Brain pericyte (primary cell): ENCODE measurements at regions not wholly inside any gene's neighbourhood (a gene's known extent, or its start where the extent isn't known, plus 50 kb on each side); places are given as distances from the start of the nearest gene placed in this dataset.
"Not testable (repeated sequence)": the region's sequence is repeated elsewhere in the genome, so short reads cannot be mapped to it uniquely, and the experiment has no call there.

Experiments
- DNase-seq: peaks from one replicate; pipeline ENCODE4 v3.0.0-alpha.2; 2012; ENCODE audit warnings: low read depth, low spot score

GRCh38 chr9:20240498-20240897 is 381.8 kb downstream of the MLLT3 start:
- no peak for DNase-seq

GRCh38 chr9:20238921-20239320 is 383.4 kb downstream of the MLLT3 start:
- DNase-seq = no peak

- DNase-seq = no peak
These were observed 384.6 kb downstream of the MLLT3 start for GRCh38 chr9:20237686-20238085.

DNA sequence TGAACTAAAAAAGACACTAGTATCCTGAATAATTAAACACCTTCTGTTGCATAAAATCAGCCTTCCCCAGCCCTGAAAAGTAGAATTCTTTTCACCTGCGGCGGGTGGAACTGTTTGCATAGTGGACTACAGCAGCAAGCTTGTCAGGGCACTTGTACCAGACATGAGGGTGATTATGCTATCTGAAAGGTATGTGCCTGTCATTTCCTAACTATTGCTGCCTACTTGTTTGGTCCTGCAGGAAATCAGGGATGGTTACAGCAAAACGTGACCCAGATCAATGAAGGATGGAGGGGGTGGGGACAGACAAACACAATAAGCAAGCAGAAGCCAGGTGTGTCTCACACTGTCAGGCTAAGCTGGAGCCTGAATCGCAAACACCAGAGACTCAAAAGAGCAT is 385.6 kb downstream of the MLLT3 start:
- DNase-seq = no peak

GRCh38 chr9:20235206-20235605 is 387.1 kb downstream of the MLLT3 start:
- DNase-seq = not testable (repeated sequence)

DNA sequence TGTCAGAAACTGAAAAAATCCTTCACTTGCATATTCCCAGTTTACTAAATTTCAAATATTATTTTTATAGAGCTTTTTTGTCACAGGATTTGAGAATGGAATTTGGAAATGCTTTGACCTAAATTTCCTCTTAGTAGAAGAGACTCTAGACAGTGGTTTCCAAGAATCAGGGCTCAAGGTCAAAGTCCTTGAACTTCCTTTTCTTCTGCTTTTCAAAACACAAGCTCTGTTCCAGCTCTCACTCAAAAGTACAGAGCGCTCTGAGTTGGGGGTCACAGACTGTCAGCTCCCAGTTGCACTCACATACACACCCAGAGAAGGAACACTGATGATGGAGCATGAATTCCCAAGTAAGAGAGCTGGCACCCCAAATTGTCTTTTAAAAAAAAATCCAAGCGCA is 394.2 kb downstream of the MLLT3 start:
- no peak for DNase-seq

- no peak for DNase-seq
These were observed 395.0 kb downstream of the MLLT3 start for GRCh38 chr9:20227166-20227874.

DNA sequence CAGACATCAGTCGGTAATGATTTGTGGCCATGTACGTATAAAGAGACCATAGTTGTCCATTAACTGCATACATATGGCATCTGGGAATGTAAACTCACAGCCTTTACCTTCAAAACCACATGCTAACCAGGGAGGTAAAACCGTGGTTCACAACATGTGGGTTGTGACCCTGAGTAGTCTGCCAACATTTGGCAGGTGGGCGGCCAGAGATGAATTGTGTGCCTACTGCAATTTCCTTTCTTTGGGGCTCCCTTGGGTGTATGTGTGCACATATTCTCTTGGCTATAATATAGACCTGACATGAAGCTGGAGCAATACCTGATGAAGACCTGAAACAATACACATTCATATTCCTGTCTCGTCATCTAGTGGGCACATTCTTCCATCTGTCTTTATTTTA is 396.0 kb downstream of the MLLT3 start:
- DNase-seq = no peak

DNA sequence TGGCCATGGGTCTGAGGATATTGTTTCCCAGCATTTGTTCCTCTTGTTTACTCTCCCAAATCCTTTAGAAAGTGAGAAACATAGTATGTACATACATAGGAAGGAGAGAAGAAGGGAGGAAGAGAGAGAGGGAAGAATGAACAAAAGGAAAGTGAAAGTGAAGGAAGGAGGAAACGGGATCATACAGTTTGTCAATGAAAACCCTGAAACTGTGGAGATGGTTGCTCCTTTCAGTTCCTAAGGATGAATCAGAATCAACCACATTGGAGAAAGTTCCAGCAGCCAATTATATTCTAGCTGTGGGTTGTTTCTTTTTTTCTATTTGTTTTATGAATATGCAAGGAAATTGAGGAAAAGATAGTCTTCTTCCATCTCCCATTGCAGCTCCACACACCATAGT is 396.5 kb downstream of the MLLT3 start:
- no peak for DNase-seq

DNA sequence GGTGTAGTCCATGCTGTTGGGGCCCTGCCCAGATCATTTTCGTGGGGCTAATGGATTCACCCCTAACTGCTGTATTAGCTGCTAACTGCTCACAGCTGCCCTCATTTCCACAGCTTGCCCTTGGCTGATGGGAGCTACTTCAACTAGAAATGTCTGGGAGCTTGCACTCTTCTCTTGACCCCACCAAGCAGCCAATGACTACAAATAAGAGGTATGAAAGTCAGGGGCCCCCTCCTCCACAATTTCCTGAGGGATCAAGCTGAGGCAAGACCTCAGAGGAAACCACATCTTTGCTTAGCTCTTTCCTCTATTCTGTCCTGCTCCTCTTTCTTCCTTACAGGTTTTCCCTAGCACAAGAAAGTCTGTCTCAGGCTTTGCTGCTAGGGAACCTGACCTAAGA is 397.5 kb downstream of the MLLT3 start:
- DNase-seq = no peak

DNA sequence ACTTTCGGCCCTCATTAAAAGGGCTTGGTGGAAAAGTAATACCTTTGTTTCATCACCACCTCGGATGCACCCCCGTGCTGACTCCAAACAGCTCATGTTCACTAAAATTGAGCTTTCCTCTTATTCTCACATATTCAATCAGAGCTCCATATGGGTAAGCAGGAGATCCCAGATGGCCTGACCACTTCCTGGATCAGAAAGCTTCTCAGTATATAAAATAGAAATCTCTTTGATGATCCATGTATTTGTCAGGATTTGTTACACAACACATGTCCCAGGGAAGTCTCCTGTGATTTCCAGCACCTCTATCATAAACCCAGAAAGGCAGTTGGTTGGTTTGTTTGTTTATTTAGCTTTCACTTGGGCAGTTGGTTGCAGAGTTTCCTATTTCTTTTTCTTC is 402.0 kb downstream of the MLLT3 start:
- no peak for DNase-seq

DNA sequence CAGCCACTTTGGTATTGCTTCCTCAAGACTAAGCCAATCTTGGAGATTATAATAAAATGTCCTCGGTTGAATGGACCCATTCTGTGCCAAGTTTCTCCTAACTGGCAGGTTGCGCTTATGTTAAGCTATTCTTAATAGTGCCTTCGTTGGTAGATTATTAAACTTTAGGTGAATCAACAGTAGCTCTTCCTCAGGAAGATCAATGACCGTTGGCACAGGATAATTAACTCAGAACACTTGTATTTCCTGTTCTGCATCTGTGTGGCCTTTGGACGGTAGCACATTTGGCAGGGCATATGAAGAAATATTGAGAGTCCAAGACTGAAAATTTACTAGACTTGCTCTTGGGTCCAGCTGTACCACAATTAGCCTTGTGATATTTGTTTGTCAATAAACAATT is 402.9 kb downstream of the MLLT3 start:
- DNase-seq = no peak

- DNase-seq = no peak
These were observed 404.7 kb downstream of the MLLT3 start for GRCh38 chr9:20217596-20217995.

DNA sequence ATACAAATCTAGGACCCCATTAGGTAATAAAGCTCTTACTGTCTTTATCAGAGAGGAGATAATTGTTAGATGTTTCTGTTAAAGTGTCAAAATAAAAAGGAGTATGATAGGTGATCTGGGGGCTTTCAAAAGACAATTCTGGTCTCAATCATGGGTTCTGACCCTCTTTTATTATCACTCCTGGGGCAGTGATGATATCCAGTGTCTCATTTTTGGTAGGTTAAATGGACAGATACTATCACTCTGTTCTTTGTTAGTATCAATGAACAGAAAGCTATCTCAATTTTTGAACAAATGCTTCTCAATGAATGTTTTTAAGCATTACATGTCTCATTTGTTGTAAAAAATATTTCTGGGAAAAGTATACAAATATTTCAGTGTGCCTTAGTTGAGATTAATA is 405.9 kb downstream of the MLLT3 start:
- no peak for DNase-seq

GRCh38 chr9:20215552-20215951 is 406.7 kb downstream of the MLLT3 start:
- DNase-seq = no peak

DNA sequence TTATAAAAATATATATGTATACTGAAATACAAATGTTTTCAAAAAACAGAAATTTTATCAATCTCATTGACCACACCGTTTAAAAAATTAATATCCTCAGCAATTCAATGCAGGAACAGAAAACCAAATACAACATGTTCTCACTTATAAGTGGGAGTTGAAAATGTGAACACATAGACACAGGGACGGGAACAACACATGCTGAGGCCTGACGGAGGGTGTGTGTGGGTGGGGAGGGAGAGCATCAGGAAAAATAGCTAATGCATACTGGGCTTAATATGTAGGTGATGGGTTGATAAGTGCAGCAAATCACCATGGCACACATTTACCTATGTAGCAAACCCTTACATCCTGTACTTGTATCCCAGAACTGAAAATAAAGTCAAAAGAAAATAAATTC is 409.5 kb downstream of the MLLT3 start:
- DNase-seq = no peak

- DNase-seq = no peak
These were observed 412.6 kb downstream of the MLLT3 start for GRCh38 chr9:20209391-20210340.

GRCh38 chr9:20208961-20209371 is 413.3 kb downstream of the MLLT3 start:
- DNase-seq = no peak

GRCh38 chr9:20208226-20208625 is 414.1 kb downstream of the MLLT3 start:
- DNase-seq = no peak

DNA sequence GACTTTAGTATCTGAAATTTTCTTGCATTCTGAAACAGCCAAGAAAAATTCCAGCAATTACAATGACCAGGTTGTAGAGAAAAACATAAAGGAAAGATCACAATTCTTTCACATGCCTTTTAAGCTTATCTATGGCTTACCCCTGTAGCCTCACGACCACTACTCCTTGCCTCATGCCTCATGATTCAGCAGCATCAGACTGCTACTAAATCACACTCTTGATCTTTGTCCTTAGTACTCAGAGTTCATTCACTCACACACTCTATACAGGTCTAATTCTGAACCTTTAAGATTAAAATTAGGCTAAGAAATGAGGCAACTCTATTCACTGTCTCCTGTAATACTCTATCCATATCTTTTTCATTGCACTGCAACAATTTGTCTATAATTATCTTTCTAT is 415.1 kb downstream of the MLLT3 start:
- DNase-seq = no peak

GRCh38 chr9:20205821-20206220 is 416.5 kb downstream of the MLLT3 start:
- no peak for DNase-seq

DNA sequence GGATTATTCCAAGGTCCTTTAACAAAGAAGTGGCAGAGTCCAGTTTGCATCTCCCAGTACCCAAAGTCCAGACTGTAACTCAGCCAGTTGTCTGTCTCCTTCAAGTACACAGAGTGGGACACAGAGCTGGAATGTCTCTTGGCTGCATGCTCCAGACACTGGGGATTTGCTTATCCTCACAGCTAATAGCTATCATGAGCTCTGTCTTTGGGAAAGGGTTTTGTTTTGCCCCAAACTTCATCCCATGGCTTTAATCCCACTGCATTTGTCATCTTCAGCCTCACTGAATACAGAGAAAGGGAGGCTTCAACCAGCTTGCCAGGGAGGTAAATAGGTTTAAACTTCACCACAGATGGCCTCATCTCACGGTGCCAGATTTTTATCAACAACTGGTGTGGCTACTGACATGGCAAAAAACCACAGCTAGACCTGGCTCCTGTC is 412.2 kb upstream of the SLC24A2 start:
- no peak for DNase-seq

DNA sequence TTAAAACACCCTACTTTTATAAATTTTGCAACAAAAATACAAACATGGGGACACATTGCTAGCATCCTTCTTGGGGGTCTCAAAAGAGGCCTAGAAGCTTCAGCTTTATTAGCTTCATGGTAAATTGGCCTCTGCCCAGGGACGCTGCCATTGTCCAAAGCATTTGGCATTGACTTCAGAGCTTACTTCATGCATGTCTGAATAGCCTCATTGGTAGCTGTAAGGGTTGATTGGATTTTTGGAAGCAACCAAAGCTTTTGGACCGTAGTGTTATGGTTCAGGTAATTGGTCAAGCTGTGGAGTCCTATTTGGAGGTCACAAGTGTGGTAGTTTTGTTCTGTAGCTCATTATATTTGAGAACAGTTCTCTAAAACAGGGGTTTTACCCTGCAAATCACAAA is 411.7 kb upstream of the SLC24A2 start:
- no peak for DNase-seq
